H1 (cell line): ENCODE measurements at regions not wholly inside any gene's neighbourhood (a gene's known extent, or its start where the extent isn't known, plus 50 kb on each side); places are given as distances from the start of the nearest gene placed in this dataset.

Source experiments
- BACH1 ChIP-seq: IDR thresholded peaks from 2 replicates; pipeline ENCODE4 v1.6.1; 2012; ENCODE audit warnings: low read length, improper control_type of control experiment
- EGR1 ChIP-seq: IDR thresholded peaks from 2 replicates; pipeline ENCODE4 v1.6.1; 2011; ENCODE audit warnings: low read depth, low read length, borderline replicate concordance
- SIN3A ChIP-seq, 2 experiments: IDR thresholded peaks in 1 of 2; conservative IDR thresholded peaks in 1 of 2; 2 replicates each; pipeline ENCODE4 v1.6.1; 2011 to 2012; ENCODE audit warnings: low read length in 2 of 2, improper control_type of control experiment in 1 of 2, low read depth in 1 of 2, mild to moderate bottlenecking in 1 of 2
- TF ChIP-seq, protein P1 (sequence below): fragments of 300-600 bp; sonication (generic); IDR thresholded peaks from 2 replicates; pipeline ENCODE4 v1.7.1; 2012; ENCODE audit warnings: low read length, moderate library complexity, mild to moderate bottlenecking, inconsistent platforms; ENCODE audit not compliant: insufficient replicate concordance

DNA sequence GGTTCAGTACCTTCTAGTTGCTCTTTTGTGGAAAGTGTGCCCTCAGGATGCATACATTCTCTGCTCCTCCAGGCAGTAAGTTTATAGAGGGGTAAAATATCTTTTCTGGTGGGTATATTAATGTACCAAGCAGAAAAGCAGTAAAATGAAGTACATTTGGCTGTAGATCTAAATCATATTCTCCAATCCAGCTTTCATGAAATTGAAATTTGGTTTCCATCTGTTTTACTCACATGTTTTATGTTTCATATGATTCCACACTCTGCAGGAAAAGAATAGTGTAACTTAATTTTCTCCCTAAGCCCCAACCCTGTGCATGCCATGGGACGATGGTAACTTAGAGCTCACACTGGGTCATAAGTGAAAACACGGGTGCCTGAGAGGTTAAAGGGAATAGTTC is 172.3 kb downstream of the AKAIN1 start (continued):
- TF ChIP-seq, protein P1, sequence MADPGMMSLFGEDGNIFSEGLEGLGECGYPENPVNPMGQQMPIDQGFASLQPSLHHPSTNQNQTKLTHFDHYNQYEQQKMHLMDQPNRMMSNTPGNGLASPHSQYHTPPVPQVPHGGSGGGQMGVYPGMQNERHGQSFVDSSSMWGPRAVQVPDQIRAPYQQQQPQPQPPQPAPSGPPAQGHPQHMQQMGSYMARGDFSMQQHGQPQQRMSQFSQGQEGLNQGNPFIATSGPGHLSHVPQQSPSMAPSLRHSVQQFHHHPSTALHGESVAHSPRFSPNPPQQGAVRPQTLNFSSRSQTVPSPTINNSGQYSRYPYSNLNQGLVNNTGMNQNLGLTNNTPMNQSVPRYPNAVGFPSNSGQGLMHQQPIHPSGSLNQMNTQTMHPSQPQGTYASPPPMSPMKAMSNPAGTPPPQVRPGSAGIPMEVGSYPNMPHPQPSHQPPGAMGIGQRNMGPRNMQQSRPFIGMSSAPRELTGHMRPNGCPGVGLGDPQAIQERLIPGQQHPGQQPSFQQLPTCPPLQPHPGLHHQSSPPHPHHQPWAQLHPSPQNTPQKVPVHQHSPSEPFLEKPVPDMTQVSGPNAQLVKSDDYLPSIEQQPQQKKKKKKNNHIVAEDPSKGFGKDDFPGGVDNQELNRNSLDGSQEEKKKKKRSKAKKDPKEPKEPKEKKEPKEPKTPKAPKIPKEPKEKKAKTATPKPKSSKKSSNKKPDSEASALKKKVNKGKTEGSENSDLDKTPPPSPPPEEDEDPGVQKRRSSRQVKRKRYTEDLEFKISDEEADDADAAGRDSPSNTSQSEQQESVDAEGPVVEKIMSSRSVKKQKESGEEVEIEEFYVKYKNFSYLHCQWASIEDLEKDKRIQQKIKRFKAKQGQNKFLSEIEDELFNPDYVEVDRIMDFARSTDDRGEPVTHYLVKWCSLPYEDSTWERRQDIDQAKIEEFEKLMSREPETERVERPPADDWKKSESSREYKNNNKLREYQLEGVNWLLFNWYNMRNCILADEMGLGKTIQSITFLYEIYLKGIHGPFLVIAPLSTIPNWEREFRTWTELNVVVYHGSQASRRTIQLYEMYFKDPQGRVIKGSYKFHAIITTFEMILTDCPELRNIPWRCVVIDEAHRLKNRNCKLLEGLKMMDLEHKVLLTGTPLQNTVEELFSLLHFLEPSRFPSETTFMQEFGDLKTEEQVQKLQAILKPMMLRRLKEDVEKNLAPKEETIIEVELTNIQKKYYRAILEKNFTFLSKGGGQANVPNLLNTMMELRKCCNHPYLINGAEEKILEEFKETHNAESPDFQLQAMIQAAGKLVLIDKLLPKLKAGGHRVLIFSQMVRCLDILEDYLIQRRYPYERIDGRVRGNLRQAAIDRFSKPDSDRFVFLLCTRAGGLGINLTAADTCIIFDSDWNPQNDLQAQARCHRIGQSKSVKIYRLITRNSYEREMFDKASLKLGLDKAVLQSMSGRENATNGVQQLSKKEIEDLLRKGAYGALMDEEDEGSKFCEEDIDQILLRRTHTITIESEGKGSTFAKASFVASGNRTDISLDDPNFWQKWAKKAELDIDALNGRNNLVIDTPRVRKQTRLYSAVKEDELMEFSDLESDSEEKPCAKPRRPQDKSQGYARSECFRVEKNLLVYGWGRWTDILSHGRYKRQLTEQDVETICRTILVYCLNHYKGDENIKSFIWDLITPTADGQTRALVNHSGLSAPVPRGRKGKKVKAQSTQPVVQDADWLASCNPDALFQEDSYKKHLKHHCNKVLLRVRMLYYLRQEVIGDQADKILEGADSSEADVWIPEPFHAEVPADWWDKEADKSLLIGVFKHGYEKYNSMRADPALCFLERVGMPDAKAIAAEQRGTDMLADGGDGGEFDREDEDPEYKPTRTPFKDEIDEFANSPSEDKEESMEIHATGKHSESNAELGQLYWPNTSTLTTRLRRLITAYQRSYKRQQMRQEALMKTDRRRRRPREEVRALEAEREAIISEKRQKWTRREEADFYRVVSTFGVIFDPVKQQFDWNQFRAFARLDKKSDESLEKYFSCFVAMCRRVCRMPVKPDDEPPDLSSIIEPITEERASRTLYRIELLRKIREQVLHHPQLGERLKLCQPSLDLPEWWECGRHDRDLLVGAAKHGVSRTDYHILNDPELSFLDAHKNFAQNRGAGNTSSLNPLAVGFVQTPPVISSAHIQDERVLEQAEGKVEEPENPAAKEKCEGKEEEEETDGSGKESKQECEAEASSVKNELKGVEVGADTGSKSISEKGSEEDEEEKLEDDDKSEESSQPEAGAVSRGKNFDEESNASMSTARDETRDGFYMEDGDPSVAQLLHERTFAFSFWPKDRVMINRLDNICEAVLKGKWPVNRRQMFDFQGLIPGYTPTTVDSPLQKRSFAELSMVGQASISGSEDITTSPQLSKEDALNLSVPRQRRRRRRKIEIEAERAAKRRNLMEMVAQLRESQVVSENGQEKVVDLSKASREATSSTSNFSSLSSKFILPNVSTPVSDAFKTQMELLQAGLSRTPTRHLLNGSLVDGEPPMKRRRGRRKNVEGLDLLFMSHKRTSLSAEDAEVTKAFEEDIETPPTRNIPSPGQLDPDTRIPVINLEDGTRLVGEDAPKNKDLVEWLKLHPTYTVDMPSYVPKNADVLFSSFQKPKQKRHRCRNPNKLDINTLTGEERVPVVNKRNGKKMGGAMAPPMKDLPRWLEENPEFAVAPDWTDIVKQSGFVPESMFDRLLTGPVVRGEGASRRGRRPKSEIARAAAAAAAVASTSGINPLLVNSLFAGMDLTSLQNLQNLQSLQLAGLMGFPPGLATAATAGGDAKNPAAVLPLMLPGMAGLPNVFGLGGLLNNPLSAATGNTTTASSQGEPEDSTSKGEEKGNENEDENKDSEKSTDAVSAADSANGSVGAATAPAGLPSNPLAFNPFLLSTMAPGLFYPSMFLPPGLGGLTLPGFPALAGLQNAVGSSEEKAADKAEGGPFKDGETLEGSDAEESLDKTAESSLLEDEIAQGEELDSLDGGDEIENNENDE, result no peak
- TF ChIP-seq BACH1, result no peak
- TF ChIP-seq EGR1, result no peak
- TF ChIP-seq SIN3A (conservative IDR thresholded peaks at IDR 0.05 in 1 of 2, IDR thresholded peaks at IDR 0.05 in 1 of 2; ENCODE audit: low read depth in 1 of 2, low read length in 2 of 2), result no peak
